Esophagus muscularis mucosa (tissue), 4 donors: ENCODE measurements at regions not wholly inside any gene's neighbourhood (a gene's known extent, or its start where the extent isn't known, plus 50 kb on each side); places are given as distances from the start of the nearest gene placed in this dataset.

ENCODE experiments used
- DNase-seq: peaks from one replicate; pipeline ENCODE4 v3.0.0-alpha.2; 2017; ENCODE audit errors: extremely low spot score
- H3K27ac ChIP-seq, 4 donors: fragments of 200-600 bp; sonication (generic); replicated peaks in 1 of 4; 1 replicate in 3 of 4; 2 replicates in 1 of 4; pipeline ENCODE4 v1.5.1; 2016 to 2019; ENCODE audit warnings: mild to moderate bottlenecking in 1 of 4
- H3K27me3 ChIP-seq, 4 donors: fragments of 200-600 bp; sonication (generic); one replicate each; pipeline versions ENCODE4 v1.5.1 to v1.6.0; 2016 to 2019
- H3K36me3 ChIP-seq, 4 donors: fragments of 200-600 bp; sonication (generic); one replicate each; pipeline ENCODE4 v1.5.1; 2016 to 2019
- H3K4me1 ChIP-seq, 4 donors: fragments of 200-600 bp; sonication (generic); one replicate each; pipeline ENCODE4 v1.5.1; 2016 to 2019
- H3K4me3 ChIP-seq, 4 donors: fragments of 200-600 bp; sonication (generic); 1 replicate in 2 of 4; 2 replicates in 2 of 4; pipeline ENCODE4 v1.5.1; 2016 to 2019; ENCODE audit warnings: mild to moderate bottlenecking in 4 of 4, moderate library complexity in 1 of 4
- H3K9me3 ChIP-seq, 4 donors: fragments of 200-600 bp; sonication (generic); 1 replicate in 3 of 4; 2 replicates in 1 of 4; pipeline ENCODE4 v1.5.1; 2016 to 2019
- EP300 ChIP-seq: sonication (generic); formaldehyde crosslinking; IDR thresholded peaks from one replicate; pipeline ENCODE4 v1.6.1; 2017; ENCODE audit warnings: antibody characterized with exemption
- POLR2A ChIP-seq: fragments of 450-650 bp; IDR thresholded peaks from one replicate; pipeline ENCODE4 v1.6.1; 2017; ENCODE audit warnings: antibody characterized with exemption, moderate library complexity, mild to moderate bottlenecking, low read depth
- POLR2AphosphoS5 ChIP-seq, 2 donors: sonication (generic); formaldehyde crosslinking; IDR thresholded peaks; one replicate each; pipeline ENCODE4 v1.6.1; 2017; ENCODE audit warnings: antibody characterized with exemption in 2 of 2
- WGBS: methylation state at CpG from one replicate; pipeline ENCODE4 v1.1.5; 2018; 5-methylcytosine and 5-hydroxymethylcytosine counted together
- intact Hi-C: fragments of 100-400 bp; cut with DNase I; formaldehyde crosslinking; loops from one replicate; pipeline ENCODE4 v1.15.1; 2023
- TF ChIP-seq, protein P1 (sequence below), 3 experiments: fragments of 200-600 bp in 2 of 3; fragments of 450-650 bp in 1 of 3; sonication (generic) in 2 of 3; IDR thresholded peaks; one replicate each; pipeline ENCODE4 v1.5.1; 2017 to 2019; ENCODE audit warnings: antibody characterized with exemption in 3 of 3, mild to moderate bottlenecking in 2 of 3, moderate library complexity in 1 of 3

DNA sequence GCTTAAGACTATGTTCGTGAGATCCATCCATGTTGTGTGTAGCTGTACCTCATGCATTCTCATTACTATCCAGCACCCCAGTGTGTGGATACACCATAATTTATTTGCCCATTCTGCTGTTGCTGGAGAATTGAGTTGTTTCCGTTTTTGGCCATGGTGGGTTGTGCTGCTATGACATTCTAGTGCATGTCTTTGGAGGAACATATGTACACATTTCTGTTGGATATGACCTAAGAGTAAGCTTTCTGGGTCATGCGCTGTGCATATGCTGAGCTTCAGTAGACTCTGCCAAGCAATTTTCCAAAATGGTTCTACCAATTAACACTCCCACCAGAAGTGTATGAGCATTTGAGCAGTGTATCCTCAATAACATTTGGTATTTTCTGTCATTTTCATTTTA lies 316.6 kb downstream of the MIAT start:
- Histone ChIP-seq H3K36me3 (no peaks in the 10 kb centered on the region), H3K4me3 (no peak overlapping the region), H3K27ac (no peak overlapping the region), H3K4me1 (no peaks in the 10 kb centered on the region), H3K9me3 (no peaks in the 10 kb centered on the region), H3K27me3 (no peaks in the 10 kb centered on the region)
- intact Hi-C loops = no loop called here
- no peak for TF ChIP-seq EP300
- TF ChIP-seq POLR2AphosphoS5 (IDR thresholded peaks at IDR 0.05) = no peak
- TF ChIP-seq, protein P1, sequence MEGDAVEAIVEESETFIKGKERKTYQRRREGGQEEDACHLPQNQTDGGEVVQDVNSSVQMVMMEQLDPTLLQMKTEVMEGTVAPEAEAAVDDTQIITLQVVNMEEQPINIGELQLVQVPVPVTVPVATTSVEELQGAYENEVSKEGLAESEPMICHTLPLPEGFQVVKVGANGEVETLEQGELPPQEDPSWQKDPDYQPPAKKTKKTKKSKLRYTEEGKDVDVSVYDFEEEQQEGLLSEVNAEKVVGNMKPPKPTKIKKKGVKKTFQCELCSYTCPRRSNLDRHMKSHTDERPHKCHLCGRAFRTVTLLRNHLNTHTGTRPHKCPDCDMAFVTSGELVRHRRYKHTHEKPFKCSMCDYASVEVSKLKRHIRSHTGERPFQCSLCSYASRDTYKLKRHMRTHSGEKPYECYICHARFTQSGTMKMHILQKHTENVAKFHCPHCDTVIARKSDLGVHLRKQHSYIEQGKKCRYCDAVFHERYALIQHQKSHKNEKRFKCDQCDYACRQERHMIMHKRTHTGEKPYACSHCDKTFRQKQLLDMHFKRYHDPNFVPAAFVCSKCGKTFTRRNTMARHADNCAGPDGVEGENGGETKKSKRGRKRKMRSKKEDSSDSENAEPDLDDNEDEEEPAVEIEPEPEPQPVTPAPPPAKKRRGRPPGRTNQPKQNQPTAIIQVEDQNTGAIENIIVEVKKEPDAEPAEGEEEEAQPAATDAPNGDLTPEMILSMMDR (IDR thresholded peaks at IDR 0.05) = no peak
- no peak for DNase-seq
- WGBS = 98% methylated on average over 3 of the region's 3 CpGs

DNA sequence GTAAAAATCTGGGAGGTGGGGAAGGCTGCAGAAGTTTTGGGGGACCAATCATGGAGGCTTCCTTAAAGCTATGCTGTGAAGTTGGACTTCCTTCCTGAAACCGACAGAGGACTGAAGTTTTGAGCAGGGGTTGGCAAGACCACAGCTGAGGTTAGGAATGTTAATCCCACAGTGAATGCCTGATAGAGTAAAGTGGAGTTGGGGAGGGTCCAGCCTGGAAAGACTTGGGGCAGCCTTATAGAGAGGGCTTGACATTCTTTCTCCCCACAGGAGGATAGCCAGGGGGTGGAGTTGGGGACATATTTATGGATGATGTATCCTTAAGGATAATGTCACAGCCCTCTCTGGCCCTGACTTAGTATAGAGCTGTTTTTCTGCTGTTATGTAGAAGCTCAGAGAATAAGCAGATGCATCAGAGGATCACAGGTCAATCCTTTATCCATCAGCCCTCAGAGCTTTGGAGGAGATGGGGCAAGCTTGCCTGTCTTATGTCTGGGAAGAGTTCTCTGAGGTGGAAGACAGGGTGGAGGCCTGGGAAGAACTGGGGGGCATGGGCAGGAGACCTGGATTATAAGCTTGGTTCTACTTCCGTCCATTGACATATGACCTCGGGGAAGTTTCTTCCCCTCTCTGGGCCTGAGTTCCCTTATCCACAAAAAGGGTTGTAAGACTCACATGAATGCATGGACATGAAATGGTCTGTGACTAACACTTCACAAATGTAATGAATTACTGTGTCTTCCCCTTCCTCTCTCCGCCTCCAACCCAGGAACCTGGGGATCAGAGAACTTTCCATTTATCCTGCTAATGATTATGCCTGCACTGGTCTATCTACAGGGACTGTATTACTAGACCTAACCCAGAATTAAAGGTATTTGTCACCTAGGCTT lies 317.8 kb downstream of the MIAT start:
- WGBS = 61% methylated on average over 4 of the region's 4 CpGs

DNA sequence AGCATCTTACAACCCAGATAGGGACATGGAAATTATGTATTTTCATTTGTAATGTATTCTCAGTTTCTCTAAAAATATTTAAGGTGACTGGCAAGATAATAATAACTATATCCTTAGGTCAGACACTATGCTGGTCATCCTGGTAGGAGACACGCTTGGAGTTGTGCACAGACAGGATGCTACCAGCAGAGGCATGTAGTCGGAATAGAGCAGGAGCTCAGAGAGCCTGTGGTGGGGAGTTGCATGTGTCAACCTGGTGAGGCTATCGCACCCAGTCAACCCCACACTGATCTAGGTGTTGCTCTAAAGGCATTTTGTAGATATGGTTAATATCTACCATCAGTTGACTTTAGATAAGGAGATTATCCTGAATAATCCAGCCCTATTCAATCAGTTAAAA lies 318.5 kb downstream of the MIAT start:
- Histone ChIP-seq H3K4me1 (peaks cover 0 to 12% (median 9%) of the 10 kb centered on the region in 4 donors), H3K36me3 (no peaks in the 10 kb centered on the region), H3K4me3 (no peak overlapping the region), H3K9me3 (no peaks in the 10 kb centered on the region), H3K27ac (no peak overlapping the region), H3K27me3 (no peaks in the 10 kb centered on the region)
- DNase-seq = no peak
- intact Hi-C loops = no loop called here
- TF ChIP-seq POLR2A (no peak), POLR2AphosphoS5 (IDR thresholded peaks at IDR 0.05) (no peak), EP300 (no peak)
- TF ChIP-seq, protein P1 (IDR thresholded peaks at IDR 0.05) = no peak
- whole genome bisulfite sequencing = 76% methylated on average over 3 of the region's 3 CpGs

More for the DNA sequence above, 317.8 kb downstream of the MIAT start:
- H3K27ac ChIP-seq = no peak overlapping the region
- peaks cover 0 to 5% (median 2%) of the 10 kb centered on the region in 4 donors for H3K4me1 ChIP-seq
- no peak for TF ChIP-seq POLR2AphosphoS5 (IDR thresholded peaks at IDR 0.05)
- no peak for TF ChIP-seq EP300
- TF ChIP-seq POLR2A = no peak
- TF ChIP-seq, protein P1 (IDR thresholded peaks at IDR 0.05) = no peak
- H3K36me3 ChIP-seq = no peaks in the 10 kb centered on the region
- no peak for DNase-seq
- no peak overlapping the region for H3K4me3 ChIP-seq
- H3K9me3 ChIP-seq = no peaks in the 10 kb centered on the region
- no peaks in the 10 kb centered on the region for H3K27me3 ChIP-seq
- intact Hi-C loops = no loop called here

DNA sequence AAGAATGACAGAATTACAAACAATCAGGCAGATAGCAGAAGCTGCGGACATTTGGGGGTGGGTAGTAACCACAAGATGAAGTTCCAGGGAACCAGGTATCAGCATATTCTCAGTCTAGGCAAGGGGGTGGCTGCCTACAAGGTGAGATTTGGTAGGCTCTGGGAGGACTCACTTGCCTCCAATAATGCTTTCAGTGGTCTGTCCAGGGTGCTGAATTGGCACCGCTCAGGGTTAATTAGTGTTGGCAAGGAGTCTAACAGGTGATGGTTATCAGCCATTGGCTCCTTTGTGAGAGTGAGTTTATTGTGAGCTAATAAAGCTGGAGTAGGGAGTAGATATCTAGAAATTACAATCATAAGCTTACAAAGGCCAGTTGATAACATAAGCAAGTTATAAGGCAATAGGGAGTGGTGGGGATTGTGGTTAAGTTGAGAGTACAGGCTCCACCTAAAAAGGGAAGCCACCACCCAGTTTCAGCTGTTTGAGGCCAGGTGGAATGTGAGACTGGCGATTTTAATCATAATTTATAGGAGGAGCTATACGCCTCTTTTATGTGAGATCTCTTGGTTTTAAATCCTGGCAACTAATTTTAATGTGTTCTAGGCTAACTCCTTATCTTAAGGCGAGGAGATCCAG lies 320.5 kb downstream of the MIAT start:
- no peak overlapping the region for H3K27ac ChIP-seq
- DNase-seq = no peak
- H3K9me3 ChIP-seq = no peaks in the 10 kb centered on the region
- H3K27me3 ChIP-seq = no peaks in the 10 kb centered on the region
- no peak overlapping the region for H3K4me3 ChIP-seq
- H3K36me3 ChIP-seq = no peaks in the 10 kb centered on the region
- intact Hi-C loops = no loop called here
- WGBS = 84% methylated on average over 5 of the region's 5 CpGs
- TF ChIP-seq POLR2AphosphoS5 (IDR thresholded peaks at IDR 0.05) = no peak
- no peak for TF ChIP-seq EP300
- no peak for TF ChIP-seq POLR2A
- TF ChIP-seq, protein P1 (IDR thresholded peaks at IDR 0.05) = no peak
- H3K4me1 ChIP-seq = peaks cover 0 to 32% (median 24%) of the 10 kb centered on the region in 4 donors
